ENCODE measurements at regions not wholly inside any gene's neighbourhood (a gene's known extent, or its start where the extent isn't known, plus 50 kb on each side); places are given as distances from the start of the nearest gene placed in this dataset.

DNA sequence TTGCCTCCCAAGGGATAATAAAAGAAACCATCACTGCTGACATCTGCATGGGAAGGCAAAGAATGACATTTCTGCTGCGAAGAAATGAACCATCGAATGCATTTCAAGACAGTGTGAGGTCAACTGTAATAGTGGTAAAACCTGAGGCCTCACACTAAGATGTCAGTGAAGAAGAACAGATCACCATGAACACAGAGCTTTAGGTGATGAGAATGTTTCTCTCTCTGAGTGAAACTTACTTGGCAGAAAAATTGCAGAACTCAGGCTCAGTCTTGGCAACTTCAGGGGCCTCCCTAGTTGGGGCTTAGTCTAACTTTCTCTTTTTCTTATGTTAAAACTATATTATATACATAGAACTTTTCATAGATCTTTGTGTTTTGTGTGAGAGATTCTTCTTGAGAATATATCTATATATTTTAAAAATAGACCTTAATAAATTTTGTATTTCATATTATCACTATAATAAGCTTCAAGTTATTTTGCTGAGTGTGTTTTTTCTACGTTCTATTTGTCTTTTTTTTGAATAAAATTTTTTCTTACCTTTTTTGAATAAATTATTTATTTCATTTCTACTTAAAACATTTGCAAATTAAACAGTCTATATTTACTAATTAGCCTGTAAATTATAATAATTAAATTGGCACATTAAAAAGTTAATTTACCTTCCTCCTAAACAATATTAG, 427.5 kb upstream of the TRIB2 start:
- TF ChIP-seq CBX3 (IDR thresholded peaks at IDR 0.05; ENCODE audit: low read depth) (no peak), POLR2AphosphoS5 (IDR thresholded peaks at IDR 0.05; ENCODE audit: low read depth, low read length) (no peak), EGR1 (IDR thresholded peaks at IDR 0.05; ENCODE audit: low read depth) (no peak), YY1 (IDR thresholded peaks at IDR 0.05; ENCODE audit: extremely low read depth, insufficient replicate concordance, low read depth, low read length) (no peak), ATF3 (IDR thresholded peaks at IDR 0.05) (no peak), EZH2 (IDR thresholded peaks at IDR 0.05) (no peak), ZNF274 (IDR thresholded peaks at IDR 0.05; ENCODE audit: low read depth, low read length) (no peak)
